Esophagus (tissue), 2 donors: ENCODE measurements at regions not wholly inside any gene's neighbourhood (a gene's known extent, or its start where the extent isn't known, plus 50 kb on each side); places are given as distances from the start of the nearest gene placed in this dataset.

Source experiments
- H3K27ac ChIP-seq, 2 donors: one replicate each; pipeline ENCODE4 v1.5.1; 2013; ENCODE audit warnings: low read depth in 2 of 2, mild to moderate bottlenecking in 2 of 2, inconsistent platforms in 1 of 2, low read length in 1 of 2, moderate library complexity in 1 of 2
- H3K27me3 ChIP-seq, 2 donors: one replicate each; pipeline ENCODE4 v1.6.1; 2013; ENCODE audit warnings: low read length in 2 of 2, control low read depth in 1 of 2, mild to moderate bottlenecking in 1 of 2; ENCODE audit not compliant: insufficient read depth in 2 of 2, control insufficient read depth in 1 of 2
- H3K36me3 ChIP-seq, 2 donors: one replicate each; pipeline ENCODE4 v1.6.1; 2013; ENCODE audit warnings: low read length in 1 of 2; ENCODE audit not compliant: control insufficient read depth in 2 of 2, insufficient read depth in 2 of 2
- H3K4me1 ChIP-seq, 2 donors: one replicate each; pipeline ENCODE4 v1.6.1; 2013; ENCODE audit warnings: low read length in 1 of 2; ENCODE audit not compliant: control insufficient read depth in 2 of 2, insufficient read depth in 2 of 2
- H3K4me3 ChIP-seq, 2 donors: one replicate each; pipeline ENCODE4 v1.5.1; 2013; ENCODE audit warnings: low read length in 2 of 2, mild to moderate bottlenecking in 2 of 2, low read depth in 1 of 2, moderate library complexity in 1 of 2
- H3K9me3 ChIP-seq, 2 donors: one replicate each; pipeline ENCODE4 v1.6.1; 2013; ENCODE audit warnings: mild to moderate bottlenecking in 2 of 2, low read depth in 1 of 2, low read length in 1 of 2, moderate library complexity in 1 of 2; ENCODE audit not compliant: control insufficient read depth in 2 of 2, insufficient read depth in 1 of 2
- WGBS, 2 donors: extraction: QIAGEN DNeasy Blood & Tissue Kit; methylation state at CpG; one replicate each; pipeline ENCODE4 v1.1.7; 2013; 5-methylcytosine and 5-hydroxymethylcytosine counted together
- donor health status: healthy with polysubstance abuse.
- donor health status: Bipolar disorder and iron deficiency.

DNA sequence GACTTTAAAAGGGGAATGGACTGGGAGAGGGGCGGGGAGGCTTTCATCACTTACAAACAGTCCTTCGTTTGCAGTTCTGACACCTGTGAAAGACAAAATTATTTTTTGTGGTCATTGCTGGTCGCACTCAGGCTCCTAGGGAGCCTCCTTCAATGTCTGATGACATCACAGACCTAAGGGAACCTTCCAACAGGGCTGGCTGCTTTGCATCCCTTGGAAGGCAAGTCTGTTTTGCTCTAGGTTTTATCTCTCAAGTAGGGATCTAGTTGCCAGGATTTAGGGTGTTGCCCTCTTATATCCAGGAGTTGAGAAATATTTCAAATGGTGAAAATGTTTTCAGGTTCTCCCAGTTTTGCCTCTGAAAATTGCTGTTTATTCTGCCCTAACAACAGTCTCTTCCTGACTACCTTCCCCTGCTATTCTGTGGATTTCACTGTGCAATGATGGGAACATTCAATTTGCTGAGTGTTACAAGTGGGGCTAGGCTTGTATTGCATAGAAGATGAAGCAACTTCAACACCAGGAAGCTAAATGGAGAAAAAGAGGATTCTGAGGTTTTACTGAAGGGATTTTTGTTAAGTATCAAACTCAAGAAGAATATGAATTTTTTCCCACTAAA lies 75.9 kb upstream of the ARRDC4 start:
- H3K4me3 ChIP-seq = no peak overlapping the region
- 57 to 58% methylated on average over 3 of the region's 3 CpGs for WGBS, 2 donors

DNA sequence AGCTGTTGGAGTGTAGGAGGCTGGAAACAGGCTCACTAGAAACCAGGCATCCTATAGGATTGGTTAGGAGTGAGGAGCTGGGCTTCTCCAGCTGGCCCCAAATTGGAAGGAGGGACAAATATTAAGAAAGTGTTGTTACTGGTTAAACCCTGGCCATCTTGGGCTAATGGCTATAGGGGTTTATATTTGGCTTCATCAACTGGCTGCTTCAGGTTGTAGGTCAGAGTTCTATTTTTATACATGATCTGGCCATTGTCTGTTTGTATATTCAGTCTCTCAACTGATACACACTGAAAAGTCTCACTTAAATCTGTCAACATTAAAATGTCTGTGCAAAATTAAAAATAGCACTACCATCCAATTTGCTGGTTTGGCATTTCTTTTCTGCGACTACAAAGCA lies 70.2 kb upstream of the ARRDC4 start:
- no peak overlapping the region for H3K27ac ChIP-seq
- 73 to 82% methylated on average over 1 of the region's 1 CpG for WGBS, 2 donors
- no peak overlapping the region for H3K4me3 ChIP-seq
- H3K27me3 ChIP-seq = no peaks in the 10 kb centered on the region
- H3K9me3 ChIP-seq = no peaks in the 10 kb centered on the region
- no peaks in the 10 kb centered on the region for H3K4me1 ChIP-seq
- no peaks in the 10 kb centered on the region for H3K36me3 ChIP-seq

More for the DNA sequence above, 75.9 kb upstream of the ARRDC4 start:
- H3K27me3 ChIP-seq = no peaks in the 10 kb centered on the region
- H3K4me1 ChIP-seq = no peaks in the 10 kb centered on the region
- H3K36me3 ChIP-seq = no peaks in the 10 kb centered on the region
- H3K9me3 ChIP-seq = no peaks in the 10 kb centered on the region
- H3K27ac ChIP-seq = no peak overlapping the region

DNA sequence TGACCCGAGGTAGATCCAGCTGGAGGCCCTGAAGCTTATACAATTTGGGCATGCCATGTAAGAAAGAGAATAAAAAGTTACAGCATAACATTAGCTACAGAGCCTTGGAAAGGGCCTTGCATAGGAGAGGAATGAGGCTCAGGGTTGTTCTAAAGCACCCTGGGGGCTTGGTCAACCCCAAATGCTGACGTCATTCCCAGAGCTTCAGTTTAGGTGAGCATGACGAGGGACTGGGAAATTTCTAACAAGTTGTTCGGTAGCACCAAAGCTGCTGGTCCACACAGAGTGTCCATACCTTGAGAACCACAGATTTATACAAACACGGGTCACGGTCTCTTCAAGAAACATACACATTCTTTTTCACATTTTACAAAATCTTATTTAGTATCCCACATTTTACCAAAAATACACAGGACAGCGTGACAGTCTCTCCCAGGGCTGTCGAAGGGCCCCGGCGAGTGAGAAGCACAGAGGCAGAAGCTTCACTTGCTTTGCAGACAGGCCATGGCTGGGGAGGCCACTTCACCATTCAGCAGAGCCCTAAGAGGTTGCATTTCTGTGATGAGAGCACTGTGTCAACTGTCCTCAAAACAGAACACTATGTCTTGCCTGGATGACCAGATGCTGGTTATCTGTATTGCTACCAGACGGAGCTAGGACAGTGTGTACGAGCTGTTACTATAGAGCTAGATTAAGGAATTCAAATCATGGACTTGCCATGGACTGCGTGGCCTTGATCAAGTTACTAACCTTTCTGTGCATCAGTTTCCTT lies 68.2 kb upstream of the ARRDC4 start:
- H3K27me3 ChIP-seq = no peaks in the 10 kb centered on the region
- 85 to 86% methylated on average over 13 of the region's 13 CpGs for WGBS, 2 donors
- H3K4me1 ChIP-seq = no peaks in the 10 kb centered on the region
- H3K36me3 ChIP-seq = no peaks in the 10 kb centered on the region
- no peak overlapping the region for H3K27ac ChIP-seq
- H3K4me3 ChIP-seq = no peak overlapping the region
- H3K9me3 ChIP-seq = no peaks in the 10 kb centered on the region

DNA sequence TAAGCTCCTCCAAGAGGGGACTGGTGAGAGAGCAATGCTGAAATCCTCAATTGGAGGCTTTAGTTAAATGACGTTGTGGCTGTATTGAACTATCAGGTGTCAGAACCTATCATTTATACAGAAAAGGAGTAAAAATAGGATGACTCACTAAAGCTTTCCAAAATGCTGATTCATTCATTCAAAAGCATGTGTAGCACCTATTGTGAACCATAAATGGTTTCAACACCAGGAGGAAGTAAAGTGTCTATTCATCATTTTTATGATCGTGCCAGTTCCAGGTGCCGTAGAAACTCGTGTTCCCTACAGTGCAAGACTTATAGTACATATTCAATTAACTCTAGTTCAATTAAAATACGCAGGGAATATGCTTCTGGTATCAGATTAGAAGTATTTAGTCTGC lies 66.5 kb upstream of the ARRDC4 start:
- no peak overlapping the region for H3K27ac ChIP-seq
- H3K4me3 ChIP-seq = no peak overlapping the region
- no peaks in the 10 kb centered on the region for H3K9me3 ChIP-seq
- H3K4me1 ChIP-seq = no peaks in the 10 kb centered on the region
- no peaks in the 10 kb centered on the region for H3K36me3 ChIP-seq
- WGBS, 2 donors = 34 to 38% methylated on average over 5 of the region's 5 CpGs
- no peaks in the 10 kb centered on the region for H3K27me3 ChIP-seq

DNA sequence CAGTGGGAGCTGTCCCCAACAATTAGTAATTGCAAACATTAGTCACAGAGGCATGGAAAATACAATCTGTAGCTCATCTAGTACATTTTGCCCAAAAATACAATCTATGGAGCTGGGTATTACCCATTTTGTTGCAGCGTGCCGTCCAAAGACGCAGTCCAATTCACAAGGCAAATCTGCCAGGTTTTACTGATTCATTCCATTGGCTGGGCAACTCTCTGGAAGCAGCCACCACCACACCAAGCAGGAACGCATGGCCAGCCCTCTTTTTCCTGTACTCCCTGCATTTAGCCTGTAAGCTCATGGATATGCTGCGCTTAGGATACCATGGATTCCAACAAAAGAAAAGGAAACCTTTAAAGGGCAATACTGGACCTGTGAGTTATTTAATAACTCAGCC lies 60.5 kb upstream of the ARRDC4 start:
- Histone ChIP-seq H3K27me3 (no peaks in the 10 kb centered on the region), H3K27ac (no peak overlapping the region), H3K4me3 (no peak overlapping the region), H3K9me3 (no peaks in the 10 kb centered on the region), H3K36me3 (no peaks in the 10 kb centered on the region), H3K4me1 (no peaks in the 10 kb centered on the region)
- 64 to 80% methylated on average over 5 of the region's 5 CpGs for WGBS, 2 donors

DNA sequence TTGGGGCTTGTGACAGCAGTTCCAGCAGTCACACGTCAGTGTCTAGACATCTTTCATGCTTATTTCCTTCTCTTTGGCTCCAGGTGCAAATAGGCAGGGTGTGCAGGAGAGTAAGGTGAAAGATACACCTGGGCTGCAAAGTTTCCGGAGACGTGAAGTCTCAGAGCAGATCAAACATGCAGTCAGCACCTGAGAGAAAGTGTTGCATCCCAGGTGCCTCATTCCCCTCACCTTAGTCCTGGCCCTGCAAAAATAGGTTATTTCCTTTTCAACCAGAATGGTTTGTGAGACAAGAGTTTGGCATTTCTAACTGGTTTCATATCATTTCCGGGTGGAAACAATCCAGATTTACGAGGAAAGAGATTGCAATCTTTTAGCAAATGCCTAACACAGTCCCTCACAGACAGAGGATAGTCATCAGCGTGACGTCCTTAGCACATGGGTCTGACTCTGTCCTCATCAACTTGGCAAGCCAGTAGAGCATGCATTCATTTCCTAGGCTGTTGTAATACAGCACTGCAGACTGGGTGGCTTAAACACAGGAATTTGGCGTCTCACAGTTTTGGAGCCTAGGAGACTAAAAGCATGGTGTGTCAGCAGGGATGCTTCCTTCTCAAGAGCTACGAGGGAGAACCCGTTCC lies 58.2 kb upstream of the ARRDC4 start:
- no peak overlapping the region for H3K4me3 ChIP-seq
- no peaks in the 10 kb centered on the region for H3K9me3 ChIP-seq
- no peak overlapping the region for H3K27ac ChIP-seq
- no peaks in the 10 kb centered on the region for H3K36me3 ChIP-seq
- H3K4me1 ChIP-seq = no peaks in the 10 kb centered on the region
- H3K27me3 ChIP-seq = no peaks in the 10 kb centered on the region
- WGBS, 2 donors = 58 to 65% methylated on average over 10 of the region's 10 CpGs

DNA sequence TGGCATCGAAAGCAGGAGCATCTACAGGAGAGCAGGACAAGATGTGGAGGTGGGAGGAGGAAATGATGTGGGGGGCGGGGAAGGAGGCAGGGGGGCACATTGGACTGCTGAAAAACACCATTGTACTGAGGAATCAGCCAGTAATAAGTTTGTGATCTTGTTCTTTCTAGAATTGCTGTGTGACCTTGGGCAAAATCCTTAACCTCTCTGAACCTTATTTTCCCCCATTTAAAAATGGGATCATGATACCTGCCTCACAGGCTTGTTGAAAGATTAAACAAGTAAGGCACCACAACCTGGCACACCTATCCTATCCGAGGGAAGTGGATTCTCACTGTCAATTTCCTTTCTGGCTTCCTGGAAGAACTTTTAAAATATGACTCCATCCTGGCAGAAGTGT lies 56.9 kb upstream of the ARRDC4 start:
- Histone ChIP-seq H3K27ac (no peak overlapping the region), H3K4me1 (no peaks in the 10 kb centered on the region), H3K9me3 (no peaks in the 10 kb centered on the region), H3K4me3 (no peak overlapping the region), H3K36me3 (no peaks in the 10 kb centered on the region), H3K27me3 (no peaks in the 10 kb centered on the region)
- 65 to 74% methylated on average over 3 of the region's 3 CpGs for WGBS, 2 donors

DNA sequence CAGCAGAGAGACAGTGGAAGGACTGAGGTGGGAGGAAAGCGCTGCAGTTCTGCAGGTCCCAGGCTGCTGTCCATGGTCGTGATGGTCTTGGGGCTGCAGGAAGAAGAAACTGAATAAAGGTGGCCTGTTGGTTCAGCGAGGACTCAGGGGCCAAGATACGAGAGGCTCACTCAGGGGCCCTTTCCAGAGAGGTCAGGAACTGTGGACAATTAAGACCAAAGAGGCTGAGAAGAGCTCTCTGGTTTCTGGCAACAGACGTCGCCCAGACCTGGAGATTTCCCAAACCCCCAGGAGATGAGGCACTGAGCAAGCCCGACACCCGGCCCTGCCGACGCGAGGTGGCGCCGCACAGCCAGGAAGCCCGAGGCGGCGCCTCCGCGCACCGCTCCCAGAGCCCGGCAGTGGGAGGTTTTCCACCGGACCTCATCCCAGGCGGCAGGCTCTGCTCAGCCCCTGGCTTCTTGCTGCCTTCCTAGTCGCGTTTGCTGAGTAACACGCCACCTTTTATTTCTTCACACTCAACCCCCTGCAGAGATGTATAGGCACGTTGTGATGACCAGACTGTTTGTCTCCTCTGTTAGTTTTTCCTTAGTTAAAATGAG lies 56.4 kb upstream of the ARRDC4 start:
- Histone ChIP-seq H3K4me1 (no peaks in the 10 kb centered on the region), H3K9me3 (no peaks in the 10 kb centered on the region), H3K27ac (no peak overlapping the region), H3K4me3 (no peak overlapping the region), H3K27me3 (no peaks in the 10 kb centered on the region), H3K36me3 (no peaks in the 10 kb centered on the region)
- 3 to 5% methylated on average over 26 of the region's 26 CpGs for WGBS, 2 donors

DNA sequence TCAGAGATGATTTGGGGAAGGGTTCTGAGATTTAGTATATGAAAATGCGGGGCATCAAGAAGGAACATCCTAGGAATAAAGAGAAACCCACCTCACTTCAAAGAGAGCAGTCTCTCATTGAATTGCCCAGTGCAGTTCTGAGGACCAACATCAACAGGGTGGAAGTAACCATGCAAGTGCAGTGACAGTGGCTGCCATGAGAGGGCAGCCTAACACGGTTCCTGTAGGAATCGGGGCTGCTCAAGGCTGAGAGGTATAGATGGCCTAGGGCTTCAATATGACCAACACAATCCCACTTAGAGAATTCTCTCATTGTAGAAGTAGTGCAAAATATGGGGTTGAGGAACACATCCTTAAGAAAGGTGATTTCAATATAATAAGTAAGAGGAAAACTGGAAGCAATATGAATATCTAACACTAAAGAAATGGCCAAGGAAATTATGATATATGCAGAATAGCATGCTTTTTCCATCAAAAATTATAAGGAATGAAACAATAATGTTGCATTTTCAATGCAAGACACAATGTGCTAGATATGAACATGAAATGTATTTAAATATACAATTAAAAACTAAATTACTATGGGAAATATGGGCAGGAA lies 51.1 kb upstream of the ARRDC4 start:
- Histone ChIP-seq H3K9me3 (no peaks in the 10 kb centered on the region), H3K4me1 (no peaks in the 10 kb centered on the region), H3K27ac (no peak overlapping the region), H3K4me3 (no peak overlapping the region), H3K27me3 (peaks cover 0 to 3% of the 10 kb centered on the region in 2 donors), H3K36me3 (no peaks in the 10 kb centered on the region)
- 3 to 8% methylated on average over 3 of the region's 3 CpGs for WGBS, 2 donors
